ENCODE measurements at regions not wholly inside any gene's neighbourhood (a gene's known extent, or its start where the extent isn't known, plus 50 kb on each side); places are given as distances from the start of the nearest gene placed in this dataset.
"Not testable (repeated sequence)": the region's sequence is repeated elsewhere in the genome, so short reads cannot be mapped to it uniquely, and the experiment has no call there.

- H3K4me1 Mint-ChIP-seq (ENCODE audit: low read depth, unreplicated experiment), result peaks cover 8% of the 10 kb centered on the region
- intact Hi-C loops (cut with micrococcal nuclease; ENCODE audit: unreplicated experiment), result no loop called here
- no peak for TF ChIP-seq CTCF (IDR thresholded peaks at IDR 0.05; ENCODE audit: unreplicated experiment)
- no peak for DNase-seq
- BruUV-seq (replicated peaks), result no TSS peak
- no peaks in the 10 kb centered on the region for H3K36me3 Mint-ChIP-seq (ENCODE audit: insufficient read depth, unreplicated experiment)
- H3K27me3 Mint-ChIP-seq (ENCODE audit: unreplicated experiment), result no peaks in the 10 kb centered on the region
- no peaks in the 10 kb centered on the region for H3K9me3 Mint-ChIP-seq (ENCODE audit: low read depth, unreplicated experiment)
- H3K4me3 Mint-ChIP-seq (ENCODE audit: low read depth, unreplicated experiment), result no peak overlapping the region
- CTCF ChIA-PET, result no interaction called here
- no peak overlapping the region for H3K27ac Mint-ChIP-seq (ENCODE audit: unreplicated experiment)
Observed at GRCh38 chr6:120938164-120938875, 396.0 kb downstream of the TBC1D32 start.

GRCh38 chr6:120935908-120936307, 398.4 kb downstream of the TBC1D32 start:
- CTCF ChIA-PET, result no interaction called here
- intact Hi-C loops (cut with micrococcal nuclease; ENCODE audit: unreplicated experiment), result no loop called here

GRCh38 chr6:120935016-120935415, 399.3 kb downstream of the TBC1D32 start:
- no peaks in the 10 kb centered on the region for H3K36me3 Mint-ChIP-seq (ENCODE audit: insufficient read depth, unreplicated experiment)
- intact Hi-C loops (cut with micrococcal nuclease; ENCODE audit: unreplicated experiment), result no loop called here
- no peak overlapping the region for H3K4me3 Mint-ChIP-seq (ENCODE audit: low read depth, unreplicated experiment)
- BruUV-seq (replicated peaks), result no TSS peak
- TF ChIP-seq CTCF (IDR thresholded peaks at IDR 0.05; ENCODE audit: unreplicated experiment), result no peak
- H3K9me3 Mint-ChIP-seq (ENCODE audit: low read depth, unreplicated experiment), result no peaks in the 10 kb centered on the region
- CTCF ChIA-PET, result no interaction called here
- no peak for DNase-seq
- no peak overlapping the region for H3K27ac Mint-ChIP-seq (ENCODE audit: unreplicated experiment)
- no peaks in the 10 kb centered on the region for H3K27me3 Mint-ChIP-seq (ENCODE audit: unreplicated experiment)
- peaks cover 8% of the 10 kb centered on the region for H3K4me1 Mint-ChIP-seq (ENCODE audit: low read depth, unreplicated experiment)

More at GRCh38 chr6:120935908-120936307, 398.4 kb downstream of the TBC1D32 start:
- TF ChIP-seq CTCF (IDR thresholded peaks at IDR 0.05; ENCODE audit: unreplicated experiment), result no peak
- DNase-seq, result no peak
- H3K4me1 Mint-ChIP-seq (ENCODE audit: low read depth, unreplicated experiment), result peaks cover 8% of the 10 kb centered on the region
- BruUV-seq (replicated peaks), result no TSS peak
- H3K4me3 Mint-ChIP-seq (ENCODE audit: low read depth, unreplicated experiment), result no peak overlapping the region
- H3K27ac Mint-ChIP-seq (ENCODE audit: unreplicated experiment), result no peak overlapping the region
- H3K27me3 Mint-ChIP-seq (ENCODE audit: unreplicated experiment), result no peaks in the 10 kb centered on the region
- H3K36me3 Mint-ChIP-seq (ENCODE audit: insufficient read depth, unreplicated experiment), result no peaks in the 10 kb centered on the region
- H3K9me3 Mint-ChIP-seq (ENCODE audit: low read depth, unreplicated experiment), result no peaks in the 10 kb centered on the region

GRCh38 chr6:120931520-120932180, 402.6 kb downstream of the TBC1D32 start:
- H3K27ac Mint-ChIP-seq (ENCODE audit: unreplicated experiment); H3K4me1 Mint-ChIP-seq (ENCODE audit: low read depth, unreplicated experiment): not testable (repeated sequence)

GRCh38 chr6:120930500-120930899, 403.8 kb downstream of the TBC1D32 start:
- H3K27me3 Mint-ChIP-seq (ENCODE audit: unreplicated experiment); H3K9me3 Mint-ChIP-seq (ENCODE audit: low read depth, unreplicated experiment); H3K4me1 Mint-ChIP-seq (ENCODE audit: low read depth, unreplicated experiment); H3K4me3 Mint-ChIP-seq (ENCODE audit: low read depth, unreplicated experiment); DNase-seq; H3K27ac Mint-ChIP-seq (ENCODE audit: unreplicated experiment); BruUV-seq (replicated peaks); CTCF ChIA-PET; H3K36me3 Mint-ChIP-seq (ENCODE audit: insufficient read depth, unreplicated experiment); intact Hi-C loops (cut with micrococcal nuclease; ENCODE audit: unreplicated experiment): not testable (repeated sequence)

More at GRCh38 chr6:120931520-120932180, 402.6 kb downstream of the TBC1D32 start:
- BruUV-seq (replicated peaks); H3K36me3 Mint-ChIP-seq (ENCODE audit: insufficient read depth, unreplicated experiment); CTCF ChIA-PET; H3K27me3 Mint-ChIP-seq (ENCODE audit: unreplicated experiment); H3K9me3 Mint-ChIP-seq (ENCODE audit: low read depth, unreplicated experiment); intact Hi-C loops (cut with micrococcal nuclease; ENCODE audit: unreplicated experiment); DNase-seq; H3K4me3 Mint-ChIP-seq (ENCODE audit: low read depth, unreplicated experiment): not testable (repeated sequence)

Data from Calu3 (cell line).